Head of caudate nucleus (tissue), 42 donors: ENCODE measurements at regions not wholly inside any gene's neighbourhood (a gene's known extent, or its start where the extent isn't known, plus 50 kb on each side); places are given as distances from the start of the nearest gene placed in this dataset.
"Not testable (repeated sequence)": the region's sequence is repeated elsewhere in the genome, so short reads cannot be mapped to it uniquely, and the experiment has no call there.

Source experiments
- DNase-seq, 42 donors: peaks; one replicate each; pipeline versions ENCODE4 v3.0.0 to v3.0.0-alpha.2; 2020 to 2021; ENCODE audit warnings: mixed read lengths in 7 of 42
- intact Hi-C: fragments of 100-400 bp; cut with DNase I; formaldehyde crosslinking; loops from one replicate; pipeline ENCODE4 v1.15.0; 2022

DNA sequence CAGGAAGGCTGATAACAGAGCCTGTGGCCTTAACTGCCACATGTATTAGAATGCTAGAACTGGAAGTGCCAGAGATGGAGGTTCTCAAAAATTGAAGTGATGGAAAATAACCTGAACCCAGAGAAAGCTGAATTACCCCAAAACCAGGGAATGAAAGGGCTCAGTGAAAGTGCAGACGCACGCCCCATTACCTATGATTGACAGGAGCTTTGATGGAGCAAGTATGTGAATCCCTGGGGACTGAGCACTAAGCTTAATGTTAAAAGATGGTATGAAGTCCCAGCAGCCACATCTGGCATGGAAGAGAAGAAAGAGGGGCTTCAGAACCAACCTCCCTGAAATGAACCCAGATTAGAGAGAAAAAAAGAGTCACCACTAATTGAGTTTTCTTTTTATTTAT lies 118.4 kb upstream of the FHIT start:
- DNase-seq = no peak
- intact Hi-C loops = no loop called here

DNA sequence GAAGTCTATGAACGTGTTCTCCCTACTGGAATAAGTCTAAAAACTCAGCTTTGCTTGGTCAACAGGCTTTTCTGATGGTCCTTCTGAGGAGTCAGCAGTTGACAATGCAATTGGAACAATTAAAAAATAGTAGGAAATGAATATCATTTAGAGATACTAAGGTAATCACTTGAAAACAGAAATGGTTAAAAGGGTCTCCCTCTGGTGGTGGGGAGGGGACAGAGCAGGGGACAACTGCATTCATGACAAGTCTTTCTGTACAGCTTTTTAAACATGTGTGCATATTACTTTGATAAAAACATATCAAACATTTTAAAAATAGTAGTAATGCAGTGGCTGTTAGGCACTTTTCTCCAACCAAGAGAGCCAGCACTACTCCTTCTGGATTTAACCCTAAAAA lies 119.9 kb upstream of the FHIT start:
- peak in 3 of 42 donors; percentile 10 to 50 (median 31) for DNase-seq
- intact Hi-C loops = no loop called here

- DNase-seq = no peak
- intact Hi-C loops = no loop called here
Measured at GRCh38 chr3:61372723-61373122, 121.5 kb upstream of the FHIT start.

DNA sequence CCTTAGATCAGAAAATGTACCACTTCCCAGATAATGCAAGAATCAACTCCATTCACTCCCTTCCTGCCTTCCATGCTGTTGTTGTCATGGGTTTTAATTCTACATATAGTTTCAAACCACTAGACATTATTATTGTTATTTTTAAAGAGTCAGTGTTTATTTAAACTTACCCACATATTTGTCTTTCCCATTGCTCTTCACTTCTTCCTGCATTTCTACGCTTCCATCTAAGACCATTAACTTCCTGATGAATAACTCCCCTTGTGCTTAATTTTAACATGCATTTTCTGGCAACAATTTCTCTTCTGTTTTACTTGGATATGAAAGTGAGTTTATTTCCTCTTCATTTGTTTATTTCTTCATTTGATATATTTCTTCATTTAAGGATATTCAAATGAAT lies 127.1 kb upstream of the FHIT start:
- intact Hi-C loops = no loop called here
- DNase-seq = no peak

DNA sequence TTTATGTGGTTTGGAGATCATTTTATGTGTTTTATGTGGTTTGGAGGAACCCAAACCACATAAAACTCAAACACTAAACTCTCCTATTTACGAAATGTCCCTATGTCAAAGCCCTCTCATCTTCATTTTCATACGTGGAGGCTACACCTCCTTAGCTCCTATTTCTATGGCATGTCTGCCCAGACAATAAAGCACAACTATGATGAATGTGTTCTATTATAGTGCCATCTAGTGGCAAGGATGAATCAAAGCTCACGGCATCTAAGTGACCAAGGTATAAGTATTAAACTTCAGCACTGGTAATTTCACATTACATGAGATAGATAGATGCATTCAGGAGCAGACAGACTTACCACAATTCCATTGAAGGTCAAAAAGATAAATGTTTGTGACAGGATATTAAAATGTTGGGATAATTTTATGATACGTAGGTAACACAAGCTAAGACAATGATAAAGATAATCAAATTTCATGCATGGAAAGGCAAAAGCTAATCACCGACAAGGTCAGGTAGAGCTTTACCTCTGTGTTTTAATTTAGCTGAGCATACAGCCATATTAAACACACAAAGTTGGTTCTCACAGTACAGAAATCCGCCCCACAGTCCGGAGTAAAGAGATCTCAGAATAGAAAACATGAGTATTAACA lies 130.6 kb upstream of the FHIT start:
- intact Hi-C loops = no loop called here
- DNase-seq = peak in 2 of 42 donors; percentile 17 to 49

- intact Hi-C loops = no loop called here
- DNase-seq = no peak
Measured at GRCh38 chr3:61387817-61388216, 136.6 kb upstream of the FHIT start.

GRCh38 chr3:61393480-61393947 lies 142.3 kb upstream of the FHIT start:
- intact Hi-C loops, DNase-seq: not testable (repeated sequence)

GRCh38 chr3:61401359-61401758 lies 150.1 kb upstream of the FHIT start:
- intact Hi-C loops = no loop called here
- DNase-seq = no peak

- intact Hi-C loops = no loop called here
- no peak for DNase-seq
Measured at GRCh38 chr3:61407397-61407796, 154.0 kb upstream of the PTPRG start.

DNA sequence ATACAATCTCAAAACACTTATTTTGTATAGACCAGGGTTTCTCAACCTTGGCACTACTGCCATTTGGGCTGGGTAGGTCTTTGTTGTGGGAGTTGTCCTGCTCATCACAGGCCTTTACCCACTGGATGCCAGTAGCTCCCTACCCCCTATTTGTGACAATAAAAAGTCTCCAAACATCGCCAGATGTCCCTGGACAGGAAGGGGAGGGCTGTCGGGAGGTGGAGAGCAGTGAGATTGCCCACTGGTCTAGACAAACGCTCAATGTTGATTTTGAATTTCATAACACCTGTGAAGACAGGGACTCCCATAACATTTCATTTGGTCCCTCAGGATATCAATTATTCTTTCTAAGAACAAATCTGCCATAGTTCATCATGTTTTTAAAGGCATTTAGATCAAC lies 151.7 kb upstream of the PTPRG start:
- intact Hi-C loops = no loop called here

GRCh38 chr3:61410358-61410757 lies 151.0 kb upstream of the PTPRG start:
- intact Hi-C loops, DNase-seq: not testable (repeated sequence)

More for the DNA sequence above, 151.7 kb upstream of the PTPRG start:
- DNase-seq = no peak

DNA sequence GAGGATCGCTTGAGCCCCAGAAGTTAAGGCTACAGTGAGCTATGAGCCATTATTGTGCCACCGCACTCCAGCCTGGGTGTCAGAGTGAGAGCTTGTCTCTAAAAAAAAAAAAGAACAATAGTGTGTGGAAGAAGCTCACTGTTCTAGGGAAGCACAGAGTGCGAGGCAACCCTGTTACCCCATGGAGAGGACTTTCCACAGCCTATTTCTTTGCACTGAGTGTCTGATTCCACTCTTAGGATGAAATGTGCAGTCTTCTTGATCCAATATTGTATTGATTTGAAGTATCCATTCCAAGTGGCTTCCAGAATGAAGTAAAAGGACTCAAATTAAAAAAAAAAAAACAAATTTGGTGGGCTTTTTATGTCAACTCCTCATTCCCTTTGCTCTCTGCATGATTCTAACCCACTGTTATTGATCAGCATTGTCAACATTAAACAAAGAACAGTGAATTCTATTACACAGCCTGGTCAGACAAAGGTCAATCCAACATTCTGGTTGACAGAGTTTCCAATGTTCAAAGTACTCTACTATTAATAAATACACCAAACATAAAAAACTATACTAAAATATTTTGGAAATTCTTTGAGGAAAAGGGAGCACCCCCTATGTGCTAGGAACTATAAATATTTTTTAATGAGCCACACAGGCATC lies 150.2 kb upstream of the PTPRG start:
- DNase-seq = no peak
- intact Hi-C loops = no loop called here

- intact Hi-C loops = no loop called here
- no peak for DNase-seq
Measured at GRCh38 chr3:61414456-61414855, 146.9 kb upstream of the PTPRG start.

DNA sequence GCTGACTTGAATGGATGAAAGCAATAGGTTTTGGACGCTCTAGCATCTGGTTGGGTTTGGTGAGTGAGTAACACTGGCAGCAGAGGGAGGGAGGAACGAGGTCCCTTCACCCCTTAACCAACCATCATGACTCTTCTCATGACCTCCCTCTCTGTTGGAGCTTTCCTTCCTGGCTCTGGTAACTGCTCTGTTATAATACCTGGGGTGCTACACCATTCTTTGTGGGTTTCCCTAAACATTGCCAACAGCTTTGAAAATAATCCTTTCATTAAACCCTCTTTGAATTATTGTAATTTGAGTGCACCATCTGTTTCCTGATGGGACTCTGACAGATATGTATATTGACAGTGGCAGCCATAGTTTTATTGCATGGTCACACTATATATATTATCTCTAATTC lies 146.2 kb upstream of the PTPRG start:
- intact Hi-C loops = no loop called here
- no peak for DNase-seq

DNA sequence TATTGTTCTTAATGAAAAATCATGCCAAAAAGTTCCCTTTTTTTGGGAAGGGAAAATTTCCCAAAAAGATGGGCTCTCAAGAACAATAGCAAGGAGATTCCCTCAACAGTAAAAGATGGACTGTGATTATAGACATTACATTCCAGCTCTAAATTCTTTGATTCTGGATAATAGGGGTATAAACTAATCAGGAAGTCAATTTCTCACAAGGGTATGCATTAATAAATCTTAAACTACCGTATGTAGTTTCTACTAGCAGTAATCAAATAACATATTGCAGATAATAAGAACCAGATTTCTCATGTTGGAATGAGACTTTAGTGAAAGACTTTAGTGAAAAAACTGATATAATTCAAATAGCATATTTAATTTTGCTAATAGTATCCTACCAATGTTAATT lies 144.8 kb upstream of the PTPRG start:
- DNase-seq = no peak
- intact Hi-C loops = no loop called here

- intact Hi-C loops = no loop called here
- DNase-seq = no peak
Measured at GRCh38 chr3:61417352-61417751, 144.0 kb upstream of the PTPRG start.

DNA sequence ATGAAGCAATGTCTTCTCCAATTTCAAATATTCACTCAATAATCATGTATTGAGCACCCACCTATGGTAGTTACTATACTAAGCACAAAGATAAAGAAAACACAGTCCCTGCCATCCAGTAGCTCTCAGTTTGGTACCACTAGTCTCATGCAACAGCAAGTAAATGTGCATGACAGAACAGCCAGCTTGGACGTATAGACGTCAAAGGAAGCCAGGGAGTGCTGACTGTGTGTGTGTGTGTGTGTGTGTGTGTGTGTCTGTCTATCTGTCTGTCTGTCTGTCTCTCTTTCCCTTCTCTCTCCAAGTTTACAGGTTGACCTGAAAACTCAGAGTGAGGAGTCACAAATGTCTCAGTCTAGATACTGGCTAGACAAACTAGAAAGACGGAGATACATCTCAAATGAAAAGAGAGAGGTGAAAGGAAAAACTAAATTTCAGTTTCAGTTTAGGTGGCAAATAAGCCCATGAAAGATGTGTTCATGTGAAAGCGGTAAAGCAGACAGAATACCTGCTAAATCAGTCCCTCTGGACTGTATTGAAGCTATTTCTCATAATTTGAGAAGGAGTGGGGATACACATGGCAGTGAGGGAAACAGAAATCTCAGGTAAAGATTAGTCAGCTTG lies 141.1 kb upstream of the PTPRG start:
- intact Hi-C loops = no loop called here

GRCh38 chr3:61422945-61423673 lies 138.3 kb upstream of the PTPRG start:
- DNase-seq = no peak
- intact Hi-C loops = no loop called here

More for the DNA sequence above, 141.1 kb upstream of the PTPRG start:
- DNase-seq = no peak

GRCh38 chr3:61425356-61425755 lies 136.0 kb upstream of the PTPRG start:
- intact Hi-C loops = no loop called here
- DNase-seq = no peak

DNA sequence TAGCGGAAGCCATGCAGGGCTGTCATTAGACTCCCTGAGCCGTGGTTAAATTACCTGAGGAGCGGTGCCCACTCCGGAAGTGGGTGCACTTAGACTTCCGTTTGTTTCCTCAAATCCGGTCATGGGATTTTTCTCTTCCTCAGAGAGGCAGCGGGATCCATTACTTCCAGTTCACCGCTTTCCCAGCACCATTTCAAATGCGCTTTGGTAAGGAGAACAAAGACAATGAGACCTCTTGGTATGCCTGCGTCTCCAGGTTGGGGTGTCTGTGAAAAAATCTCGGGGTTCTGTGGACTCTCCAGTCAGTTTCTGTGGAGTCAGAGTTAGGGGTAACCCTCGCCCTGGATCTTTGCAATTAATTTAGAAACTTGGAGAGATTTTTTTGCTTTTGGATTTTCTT lies 132.3 kb upstream of the PTPRG start:
- DNase-seq = no peak
- intact Hi-C loops = no loop called here
